ENCODE measurements at regions not wholly inside any gene's neighbourhood (a gene's known extent, or its start where the extent isn't known, plus 50 kb on each side); places are given as distances from the start of the nearest gene placed in this dataset.
A peak's percentile ranks its signal among the peaks of the same experiment; 100 is the strongest.

- TF ChIP-seq REST (IDR thresholded peaks at IDR 0.05; ENCODE audit: unreplicated experiment) (no peak), STAT1 (IDR thresholded peaks at IDR 0.05; ENCODE audit: unreplicated experiment) (no peak), EZH2phosphoT487 (IDR thresholded peaks at IDR 0.05; ENCODE audit: unreplicated experiment) (no peak), CTCF (conservative IDR thresholded peaks at IDR 0.05; ENCODE audit: low read depth in 2 of 2) (no peak)
Measured at GRCh38 chr1:187067160-187067559, 238.4 kb downstream of the PLA2G4A start (continued).

GRCh38 chr1:187070076-187070475 is 241.3 kb downstream of the PLA2G4A start:
- no peaks in the 10 kb centered on the region for H3K79me2 ChIP-seq (replicated peaks; ENCODE audit: insufficient read depth)
- no peak for DNase-seq (ENCODE audit: low spot score)
- Mint-ChIP-seq H3K27ac (no peak overlapping the region), H3K36me3 (ENCODE audit: low read depth) (peaks cover 8% of the 10 kb centered on the region; the same call in 2 of the 3 replicates), H3K27me3 (ENCODE audit: insufficient read depth, low read depth, poor library complexity) (no peaks in the 10 kb centered on the region), H3K4me1 (peaks cover 8% of the 10 kb centered on the region), H3K4me3 (no peak overlapping the region), H3K9me3 (peaks cover 14% of the 10 kb centered on the region)
- H3K4me1 ChIP-seq (ENCODE audit: insufficient read depth): peaks cover 5% of the 10 kb centered on the region; the same call in 1 of the 2 replicates
- no peak overlapping the region for H3K4me2 ChIP-seq
- H3K27ac ChIP-seq (ENCODE audit: low read depth): no peak overlapping the region
- no peaks in the 10 kb centered on the region for H3K9me2 ChIP-seq (ENCODE audit: insufficient read depth)
- no peak for ATAC-seq
- H3F3A ChIP-seq (replicated peaks; ENCODE audit: low read depth): no peaks in the 10 kb centered on the region
- H3K4me3 ChIP-seq: no peak overlapping the region
- no peaks in the 10 kb centered on the region for H4K20me1 ChIP-seq (replicated peaks; ENCODE audit: insufficient read depth)
- peak overlapping the region; percentile 11; the same call in 1 of the 2 replicates for H2AFZ ChIP-seq
- no peaks in the 10 kb centered on the region for H3K27me3 ChIP-seq (ENCODE audit: insufficient read depth)
- H3K36me3 ChIP-seq (ENCODE audit: insufficient read depth): no peaks in the 10 kb centered on the region
- TF ChIP-seq ZNF114 (CRISPR knock-in tag; IDR thresholded peaks at IDR 0.05) (no peak), ETS1 (IDR thresholded peaks at IDR 0.05) (no peak), EZH2phosphoT487 (IDR thresholded peaks at IDR 0.05; ENCODE audit: unreplicated experiment) (no peak), STAT1 (IDR thresholded peaks at IDR 0.05; ENCODE audit: unreplicated experiment) (no peak), CTCF (conservative IDR thresholded peaks at IDR 0.05; ENCODE audit: low read depth in 2 of 2) (no peak), NANOG (IDR thresholded peaks at IDR 0.05; ENCODE audit: borderline replicate concordance) (no peak), JUNB (IDR thresholded peaks at IDR 0.05; ENCODE audit: unreplicated experiment) (no peak), EZH2 (IDR thresholded peaks at IDR 0.05; ENCODE audit: low read depth, unreplicated experiment) (no peak), ZNF462 (CRISPR knock-in tag; IDR thresholded peaks at IDR 0.05) (no peak)

All from GM23338 (cell line).